Amniotic epithelial cell (primary cell): ENCODE measurements at regions not wholly inside any gene's neighbourhood (a gene's known extent, or its start where the extent isn't known, plus 50 kb on each side); places are given as distances from the start of the nearest gene placed in this dataset.
A peak's percentile ranks its signal among the peaks of the same experiment; 100 is the strongest.

Experiments used
- DNase-seq: peaks from one replicate; pipeline ENCODE4 v3.0.0-alpha.2; 2010; ENCODE audit warnings: low read depth

DNA sequence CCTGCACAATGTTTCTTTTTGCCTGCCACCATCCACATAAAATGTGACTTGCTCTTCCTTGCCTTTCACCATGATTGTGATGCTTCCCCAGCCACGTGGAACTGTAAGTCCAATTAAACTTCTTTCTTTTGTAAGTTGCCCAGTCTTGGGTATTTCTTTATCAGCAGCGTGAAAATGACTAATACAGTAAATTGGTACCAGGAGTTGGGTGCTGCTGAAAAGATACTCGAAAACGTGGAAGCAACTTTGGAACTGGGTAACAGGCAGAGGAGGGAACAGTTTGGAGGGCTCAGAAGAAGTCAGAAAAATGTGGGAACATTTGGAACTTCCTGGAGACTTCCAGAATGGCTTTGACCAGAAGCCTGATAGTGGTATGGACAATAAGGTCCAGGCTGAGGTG lies 425.3 kb downstream of the GPATCH2 start:
- no peak for DNase-seq

DNA sequence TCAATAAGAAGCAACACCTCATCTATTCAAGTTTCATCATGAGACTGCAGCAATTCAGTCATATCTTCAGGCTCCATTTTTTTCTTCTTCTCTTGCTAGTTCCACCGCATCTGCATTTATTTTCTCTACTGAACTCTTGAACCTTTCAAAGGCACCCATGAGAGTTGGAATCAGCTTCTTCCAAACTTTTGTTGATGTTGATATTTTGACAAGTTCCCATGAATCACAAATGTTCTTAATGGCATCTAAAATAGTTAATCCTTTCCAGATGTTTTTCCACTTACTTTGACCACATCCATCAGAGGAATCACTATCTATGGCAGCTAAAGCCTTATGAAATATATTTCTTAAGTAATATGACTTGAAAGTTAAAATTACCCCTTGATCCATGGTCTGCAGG lies 434.3 kb downstream of the GPATCH2 start:
- no peak for DNase-seq

DNA sequence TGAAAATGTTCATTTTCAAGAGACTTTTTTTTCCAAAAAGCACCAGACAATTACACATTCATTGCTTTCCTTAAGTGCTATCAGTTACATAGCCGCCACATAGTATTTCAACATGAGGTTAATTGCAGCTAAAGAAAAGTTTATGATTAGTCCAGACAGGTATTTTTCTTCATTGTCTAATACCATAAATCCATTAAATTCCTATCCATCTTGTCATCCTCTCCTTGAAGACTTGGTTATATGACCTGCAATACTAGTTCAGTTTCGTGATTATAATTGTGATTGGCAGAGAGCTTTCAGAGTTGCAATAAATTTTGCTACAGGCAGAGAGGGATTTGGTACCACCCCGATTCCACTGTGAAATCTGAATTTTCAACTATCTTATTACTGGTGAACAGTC lies 437.7 kb downstream of the GPATCH2 start:
- DNase-seq = no peak

- DNase-seq = no peak
Measured at GRCh38 chr1:217191441-217191840, 439.4 kb downstream of the GPATCH2 start.

DNA sequence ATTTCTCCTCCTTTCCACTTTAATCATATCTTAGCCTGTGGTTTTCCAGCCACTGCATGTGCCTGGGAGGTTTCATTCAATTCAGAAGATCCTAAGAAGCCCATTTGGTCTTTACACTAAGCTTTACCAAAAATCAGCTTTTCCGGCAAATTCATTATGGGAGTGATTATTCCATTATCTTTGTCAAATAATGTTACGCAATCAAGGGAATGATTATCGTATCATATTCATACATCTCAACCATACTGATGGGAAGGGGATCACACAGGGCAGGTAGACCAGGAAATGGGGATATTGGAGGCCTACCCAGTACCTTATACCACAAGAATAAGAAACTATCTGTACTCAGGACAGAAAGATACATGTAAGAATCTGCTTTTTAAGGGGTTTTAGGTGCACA lies 440.5 kb downstream of the GPATCH2 start:
- DNase-seq = no peak

DNA sequence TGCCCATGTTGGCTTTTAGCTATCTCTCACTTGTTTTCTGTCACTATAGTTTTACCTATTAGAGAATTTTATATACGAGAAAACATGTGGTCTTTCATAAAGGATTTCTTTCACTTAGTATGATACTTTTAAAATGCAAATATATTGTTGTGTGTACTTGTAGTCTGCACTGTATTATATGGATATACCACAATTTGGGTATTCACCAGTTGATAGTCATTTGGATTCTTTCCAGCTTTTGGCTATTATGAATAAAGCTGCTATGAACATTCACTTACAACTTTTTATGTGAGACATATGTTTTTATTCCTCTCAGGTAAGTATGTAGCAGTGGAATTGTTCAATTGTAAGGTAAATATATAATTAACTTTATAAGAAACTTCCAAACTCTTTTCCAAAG lies 441.5 kb downstream of the GPATCH2 start:
- DNase-seq = no peak

DNA sequence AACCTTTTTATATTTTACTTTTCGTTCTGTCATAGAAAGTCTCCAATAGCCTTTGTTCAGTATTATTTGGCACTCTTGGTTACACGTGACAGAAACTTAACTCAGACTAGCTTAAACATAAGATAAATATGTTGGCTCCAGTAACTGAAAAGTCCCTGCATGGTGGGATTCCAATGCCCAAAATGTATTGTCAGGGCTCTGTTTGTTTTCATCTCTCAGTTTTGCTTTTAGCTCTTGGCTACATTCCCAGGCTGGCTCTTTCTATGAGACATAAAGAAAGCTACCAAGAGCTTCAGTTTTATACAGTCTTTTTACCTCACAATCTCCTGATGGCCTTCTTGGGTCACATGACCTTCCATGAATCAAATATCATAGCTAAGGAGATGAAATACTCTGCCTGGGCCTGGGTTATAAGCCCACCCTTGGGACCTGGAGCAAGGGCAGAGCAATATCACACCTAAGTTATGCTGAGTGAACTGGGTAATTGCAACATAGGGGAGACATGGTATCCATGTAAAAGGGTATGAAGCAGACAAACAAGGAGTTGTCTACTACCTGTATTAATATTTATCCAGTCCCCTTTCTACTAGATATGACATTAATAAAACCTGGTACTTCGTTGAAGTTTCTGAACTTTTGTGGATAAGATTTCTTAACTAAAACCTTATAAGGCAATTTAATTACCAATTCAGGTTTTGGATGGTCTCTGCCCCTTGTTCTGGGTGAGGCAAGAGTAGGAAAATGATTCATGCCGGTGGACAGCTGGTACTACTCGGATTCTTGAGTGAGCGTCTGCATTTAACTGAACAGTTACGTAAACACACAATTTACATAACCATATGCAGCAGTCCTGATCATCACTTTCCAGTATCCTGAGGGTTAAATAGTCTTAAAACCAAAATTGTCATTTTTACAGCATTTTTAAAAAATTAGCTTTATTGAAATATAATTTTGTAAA lies 442.3 kb downstream of the GPATCH2 start:
- no peak for DNase-seq

DNA sequence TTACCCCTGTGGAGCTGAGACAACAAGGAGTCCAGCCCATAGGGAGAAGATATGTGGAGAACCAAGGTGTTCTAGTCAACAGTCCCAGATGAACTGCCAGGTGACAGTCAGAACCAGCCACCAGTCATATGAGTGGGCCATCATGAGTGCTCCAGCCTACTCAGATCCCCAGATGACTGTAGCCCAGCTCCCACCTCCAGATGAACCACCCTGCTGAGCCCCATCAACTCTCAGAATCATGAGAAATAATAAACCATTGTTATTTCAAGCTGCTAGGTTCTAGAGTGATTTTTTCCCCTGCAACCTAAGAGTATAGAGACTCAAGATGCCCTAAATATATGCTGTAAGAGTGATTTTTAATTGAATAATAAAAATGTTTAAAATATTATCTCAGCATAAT lies 444.2 kb downstream of the GPATCH2 start:
- no peak for DNase-seq

- no peak for DNase-seq
Measured at GRCh38 chr1:217184854-217185253, 446.0 kb downstream of the GPATCH2 start.

- DNase-seq = no peak
Measured at GRCh38 chr1:217182992-217183391, 447.9 kb downstream of the GPATCH2 start.

- no peak for DNase-seq
Measured at GRCh38 chr1:217181756-217182155, 449.1 kb downstream of the GPATCH2 start.

DNA sequence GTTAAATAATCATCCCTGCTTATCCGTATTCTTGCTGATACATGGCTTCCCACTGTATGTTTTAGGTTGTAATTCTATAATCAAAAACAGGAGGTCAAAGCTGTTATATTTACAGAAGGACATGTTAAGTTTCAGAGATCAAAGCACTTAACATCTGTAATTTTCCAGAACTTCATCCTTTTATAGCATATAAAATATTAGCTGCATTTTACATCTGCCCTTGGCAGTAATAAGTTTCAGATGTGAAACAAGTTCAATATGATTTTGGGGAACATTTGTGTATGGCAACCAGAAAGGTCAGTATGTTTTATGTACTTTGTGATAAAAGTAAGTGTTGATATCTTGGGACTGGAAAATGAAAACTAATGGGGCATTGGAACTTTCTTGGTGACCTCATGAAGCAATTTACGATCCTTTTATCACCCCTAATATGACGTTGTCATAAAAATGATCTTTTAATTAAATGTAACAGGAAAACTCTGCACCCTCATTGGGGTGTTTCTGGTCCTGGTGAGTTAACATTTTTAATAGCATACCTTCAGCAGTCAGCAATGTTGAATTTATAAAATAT lies 449.6 kb downstream of the GPATCH2 start:
- no peak for DNase-seq

DNA sequence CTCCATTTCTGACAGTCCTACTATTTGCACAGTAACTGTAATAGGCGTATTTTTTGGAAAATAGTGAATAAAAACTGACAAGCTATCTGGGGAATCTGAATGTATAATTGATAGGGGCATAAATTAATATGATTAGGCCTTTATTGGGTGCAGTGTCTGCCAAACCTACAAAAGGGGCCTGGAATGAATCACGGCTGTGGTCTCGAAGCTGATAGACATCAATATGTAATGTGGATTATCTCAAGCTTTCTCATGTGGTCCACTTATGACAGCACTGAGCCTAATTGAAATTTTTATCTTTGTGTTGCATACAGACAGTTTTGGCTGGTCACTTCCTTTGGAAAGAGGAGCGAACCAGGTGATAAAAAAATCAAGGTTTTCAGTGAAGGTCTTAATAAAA lies 450.4 kb downstream of the GPATCH2 start:
- no peak for DNase-seq

DNA sequence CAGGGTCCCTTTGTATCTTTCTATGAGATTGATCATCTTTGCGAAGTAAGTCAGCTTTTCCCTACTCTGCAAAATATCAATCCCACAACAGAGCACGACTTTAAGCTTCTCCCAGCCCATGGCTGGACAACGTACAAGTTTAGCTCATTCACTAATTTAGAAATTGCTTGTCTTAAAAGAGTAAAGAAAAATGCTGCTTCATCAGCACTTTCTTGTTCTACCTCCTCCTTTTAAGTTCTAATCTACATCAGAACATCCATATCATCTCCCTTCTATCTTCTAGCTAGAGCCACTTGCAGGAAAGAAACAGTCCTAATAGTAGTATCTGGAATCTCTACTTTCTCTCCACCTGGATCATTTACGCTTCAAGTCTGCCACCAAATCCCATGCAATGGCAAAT lies 441.2 kb upstream of the ESRRG start:
- DNase-seq = no peak

DNA sequence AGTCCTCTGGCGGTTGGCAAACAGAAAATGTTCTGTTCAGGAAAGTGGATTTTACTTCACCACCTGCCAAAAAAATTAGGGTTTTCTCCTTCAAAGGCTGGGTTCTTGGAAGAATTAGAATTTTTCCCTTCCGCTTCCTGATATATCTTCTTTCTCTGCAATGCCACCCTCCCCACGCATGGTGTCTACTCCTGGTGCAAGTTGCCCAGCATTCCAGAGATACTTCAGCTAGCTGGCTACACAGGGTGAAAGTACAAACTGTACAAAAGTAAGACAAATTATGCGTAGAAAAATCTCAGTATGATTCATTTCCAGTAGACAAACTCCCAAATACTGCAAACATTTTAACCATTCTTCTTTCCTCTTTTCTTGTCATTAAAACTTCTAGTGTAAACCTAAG lies 430.1 kb upstream of the ESRRG start:
- peak; percentile 33 for DNase-seq

- DNase-seq = no peak
Measured at GRCh38 chr1:217150366-217150765, 427.1 kb upstream of the ESRRG start.

DNA sequence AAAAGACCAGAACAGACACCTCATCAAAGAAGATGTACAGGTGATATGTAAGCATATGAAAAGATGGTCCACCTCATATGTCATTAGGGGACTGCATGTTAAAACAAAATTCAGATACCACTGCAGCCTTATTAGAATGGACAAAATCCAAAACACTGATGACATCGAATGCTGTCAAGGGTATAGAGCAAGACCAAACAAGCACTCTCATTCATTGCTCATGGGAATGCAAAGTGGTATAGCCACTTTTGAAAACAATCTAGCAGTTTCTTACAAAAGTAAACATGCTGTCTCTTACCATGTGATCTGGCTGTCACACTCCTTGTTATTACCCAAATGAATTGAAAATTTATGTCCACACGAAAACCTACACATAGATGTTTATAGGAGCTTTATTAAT lies 426.6 kb upstream of the ESRRG start:
- DNase-seq = no peak

GRCh38 chr1:217141711-217142110 lies 418.5 kb upstream of the ESRRG start:
- no peak for DNase-seq

DNA sequence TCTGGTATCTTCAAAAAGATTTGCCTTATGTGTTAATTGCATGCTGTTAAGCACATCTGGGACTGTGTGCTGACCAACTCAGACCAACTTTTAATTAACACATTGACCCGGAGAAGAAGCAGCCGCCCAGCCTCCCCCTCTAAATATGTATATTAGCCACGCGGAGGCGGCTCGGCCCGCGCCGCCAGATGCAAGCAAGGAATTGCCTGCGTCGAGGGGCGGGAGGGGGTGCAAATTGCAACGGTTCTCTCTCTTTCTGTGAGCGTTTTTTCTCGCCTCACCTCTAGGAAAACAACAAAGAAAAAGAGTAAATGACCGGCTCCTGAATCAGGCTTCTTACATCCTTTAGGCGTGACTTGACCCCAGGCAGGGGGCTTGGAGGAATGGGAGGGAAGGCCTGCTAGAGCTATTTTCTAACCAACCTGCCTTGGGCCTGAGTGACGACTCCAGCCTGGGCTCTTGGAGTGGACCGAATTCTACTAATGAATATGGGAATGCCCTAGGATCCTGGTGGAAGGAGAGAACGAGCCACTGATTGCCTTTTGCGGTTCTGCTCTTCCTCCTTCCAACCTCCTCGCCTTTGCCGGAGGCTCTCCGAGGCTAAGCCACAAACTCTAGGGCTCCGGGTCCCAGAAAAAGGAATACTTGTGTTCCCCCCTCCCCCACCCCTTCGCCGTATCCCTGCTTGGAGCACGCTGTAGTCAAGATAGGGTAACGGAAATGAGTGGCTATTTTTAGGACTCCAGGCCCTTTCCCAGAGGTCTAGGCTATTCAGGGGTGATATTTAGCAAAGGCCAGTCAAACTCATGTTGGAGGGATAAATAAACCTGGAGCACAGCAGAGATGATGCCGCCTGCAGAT lies 417.0 kb upstream of the ESRRG start:
- DNase-seq = no peak

DNA sequence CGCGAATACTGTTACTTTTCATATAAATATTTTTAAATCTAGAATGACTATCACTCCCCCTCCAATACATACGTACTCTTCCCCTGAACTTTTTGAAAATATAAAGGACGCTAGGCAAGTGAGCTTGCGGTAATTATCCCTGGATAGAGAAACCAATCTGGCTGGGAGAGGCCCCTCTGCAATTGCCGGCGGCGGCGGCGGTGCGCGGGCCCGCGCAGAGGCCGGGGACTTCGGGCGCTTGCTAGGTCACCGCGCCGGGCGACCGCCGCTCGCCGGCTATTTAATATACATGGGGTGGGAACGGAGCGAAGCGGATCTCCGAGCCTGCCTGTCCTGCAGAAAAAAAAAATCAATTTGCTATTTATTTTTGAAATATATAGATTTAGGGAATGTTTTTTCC lies 416.3 kb upstream of the ESRRG start:
- DNase-seq = no peak

GRCh38 chr1:217138799-217139466 lies 415.7 kb upstream of the ESRRG start:
- DNase-seq = no peak

- DNase-seq = no peak
Measured at GRCh38 chr1:217138173-217138765, 415.0 kb upstream of the ESRRG start.
